ENCODE measurements at regions not wholly inside any gene's neighbourhood (a gene's known extent, or its start where the extent isn't known, plus 50 kb on each side); places are given as distances from the start of the nearest gene placed in this dataset.

DNA sequence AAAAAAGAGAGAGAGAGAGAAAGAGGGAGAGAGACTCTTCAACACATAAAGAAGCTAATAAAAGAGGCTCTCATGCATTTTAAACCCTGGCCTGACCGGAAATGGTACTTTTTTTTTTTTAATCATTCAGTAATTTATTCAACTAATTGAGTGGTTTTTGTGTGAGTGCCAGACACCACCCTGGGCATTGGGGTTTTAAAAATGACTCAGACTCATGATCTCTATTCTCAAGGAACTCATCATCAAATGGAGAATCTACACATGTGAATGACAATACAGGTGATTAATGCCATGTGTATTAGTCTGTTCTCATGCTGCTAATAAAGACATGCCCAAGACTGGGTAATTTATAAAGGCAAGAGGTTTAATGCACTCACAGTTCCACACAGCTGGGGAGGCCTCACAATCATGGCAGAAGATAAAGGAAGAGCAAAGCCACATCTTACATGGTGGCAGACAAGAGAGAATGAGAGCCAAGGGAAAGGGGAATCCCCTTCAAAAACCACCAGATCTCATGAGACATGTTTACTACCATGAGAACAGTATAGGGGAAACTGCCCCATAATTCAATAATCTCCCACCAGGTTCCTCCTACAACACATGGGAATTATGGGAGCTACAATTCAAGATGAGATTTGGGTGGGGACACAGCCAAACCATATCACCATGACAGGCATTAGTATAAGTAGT lies 158.5 kb upstream of the AUTS2 start:
- TF ChIP-seq CTCF (IDR thresholded peaks at IDR 0.05), result no peak
- TF ChIP-seq POLR2A (IDR thresholded peaks at IDR 0.05), result no peak
